ENCODE measurements at regions not wholly inside any gene's neighbourhood (a gene's known extent, or its start where the extent isn't known, plus 50 kb on each side); places are given as distances from the start of the nearest gene placed in this dataset.

DNA sequence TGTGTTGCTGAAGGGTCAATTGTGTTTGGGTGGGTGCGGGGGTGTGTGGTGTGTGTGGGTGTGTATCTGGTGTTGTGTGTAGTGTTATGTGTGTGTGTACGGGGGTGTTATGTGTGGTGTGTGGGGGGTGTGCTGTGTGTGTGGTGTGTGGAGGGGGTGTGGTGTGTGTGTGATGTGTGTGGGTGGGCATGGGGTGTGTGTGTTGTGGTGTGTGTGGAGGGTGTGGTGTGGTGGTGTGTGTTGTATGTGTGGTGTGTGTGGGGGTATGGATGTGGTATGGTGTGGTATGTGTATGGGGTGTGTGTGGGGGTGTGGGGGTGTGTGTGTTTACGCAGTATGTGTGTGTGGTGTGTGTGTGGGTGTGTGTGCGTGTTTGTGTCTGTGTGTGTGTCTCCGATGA, 110.8 kb downstream of the ZNF22 start:
- no peak for TF ChIP-seq SIN3A (IDR thresholded peaks at IDR 0.05; ENCODE audit: borderline replicate concordance, insufficient read depth, low read length)
- TF ChIP-seq POLR2AphosphoS5 (IDR thresholded peaks at IDR 0.05; ENCODE audit: low read depth, low read length) = no peak
- no peak for TF ChIP-seq TAF1 (IDR thresholded peaks at IDR 0.05; ENCODE audit: borderline replicate concordance, insufficient read depth, low read length)
- TF ChIP-seq, protein P1, sequence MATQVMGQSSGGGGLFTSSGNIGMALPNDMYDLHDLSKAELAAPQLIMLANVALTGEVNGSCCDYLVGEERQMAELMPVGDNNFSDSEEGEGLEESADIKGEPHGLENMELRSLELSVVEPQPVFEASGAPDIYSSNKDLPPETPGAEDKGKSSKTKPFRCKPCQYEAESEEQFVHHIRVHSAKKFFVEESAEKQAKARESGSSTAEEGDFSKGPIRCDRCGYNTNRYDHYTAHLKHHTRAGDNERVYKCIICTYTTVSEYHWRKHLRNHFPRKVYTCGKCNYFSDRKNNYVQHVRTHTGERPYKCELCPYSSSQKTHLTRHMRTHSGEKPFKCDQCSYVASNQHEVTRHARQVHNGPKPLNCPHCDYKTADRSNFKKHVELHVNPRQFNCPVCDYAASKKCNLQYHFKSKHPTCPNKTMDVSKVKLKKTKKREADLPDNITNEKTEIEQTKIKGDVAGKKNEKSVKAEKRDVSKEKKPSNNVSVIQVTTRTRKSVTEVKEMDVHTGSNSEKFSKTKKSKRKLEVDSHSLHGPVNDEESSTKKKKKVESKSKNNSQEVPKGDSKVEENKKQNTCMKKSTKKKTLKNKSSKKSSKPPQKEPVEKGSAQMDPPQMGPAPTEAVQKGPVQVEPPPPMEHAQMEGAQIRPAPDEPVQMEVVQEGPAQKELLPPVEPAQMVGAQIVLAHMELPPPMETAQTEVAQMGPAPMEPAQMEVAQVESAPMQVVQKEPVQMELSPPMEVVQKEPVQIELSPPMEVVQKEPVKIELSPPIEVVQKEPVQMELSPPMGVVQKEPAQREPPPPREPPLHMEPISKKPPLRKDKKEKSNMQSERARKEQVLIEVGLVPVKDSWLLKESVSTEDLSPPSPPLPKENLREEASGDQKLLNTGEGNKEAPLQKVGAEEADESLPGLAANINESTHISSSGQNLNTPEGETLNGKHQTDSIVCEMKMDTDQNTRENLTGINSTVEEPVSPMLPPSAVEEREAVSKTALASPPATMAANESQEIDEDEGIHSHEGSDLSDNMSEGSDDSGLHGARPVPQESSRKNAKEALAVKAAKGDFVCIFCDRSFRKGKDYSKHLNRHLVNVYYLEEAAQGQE (IDR thresholded peaks at IDR 0.05; ENCODE audit: insufficient read depth in 1 of 2, low read depth in 2 of 2, low read length in 2 of 2) = no peak
- TF ChIP-seq FOXP2 (optimal IDR thresholded peaks at IDR 0.05; ENCODE audit: borderline replicate concordance, extremely low read depth, extremely low read length, insufficient read depth) = no peak
